H1 (cell line): ENCODE measurements at regions not wholly inside any gene's neighbourhood (a gene's known extent, or its start where the extent isn't known, plus 50 kb on each side); places are given as distances from the start of the nearest gene placed in this dataset.

ENCODE experiments used
- CTCF ChIA-PET: fragments of 300-600 bp; sonication (Branson Sonifier 250); formaldehyde crosslinking; loops from one replicate; lab custom pipeline; 2021; ENCODE audit not compliant: partially characterized antibody; lab: Charles Lee
- POLR2A ChIA-PET: fragments of 300-600 bp; sonication (Branson Sonifier 250); formaldehyde crosslinking; loops from one replicate; lab custom pipeline; 2021; ENCODE audit warnings: inconsistent platforms; ENCODE audit not compliant: partially characterized antibody; lab: Charles Lee
- DNase-seq, 2 experiments: peaks; one replicate each; pipeline versions ENCODE4 v3.0.0 to v3.0.0-alpha.2; 2010 to 2022; ENCODE audit warnings: low spot score in 2 of 2, low read depth in 1 of 2, mixed read lengths in 1 of 2
- FAIRE-seq: peaks from 2 replicates; lab custom pipeline; 2011; peaks lifted over from hg19 to GRCh38; lab: Jason Lieb, UNC
- H2AFZ ChIP-seq: 2 replicates; pipeline ENCODE4 v1.8.1; 2012; ENCODE audit warnings: low read length, inconsistent platforms
- H2AK5ac ChIP-seq: 2 replicates; pipeline ENCODE4 v1.6.1; 2013; ENCODE audit warnings: low read depth, low read length
- H2BK120ac ChIP-seq: replicated peaks from 2 replicates; pipeline ENCODE3; 2013; ENCODE audit warnings: low read depth, low read length, inconsistent platforms
- H2BK12ac ChIP-seq: 2 replicates; pipeline ENCODE4 v1.6.1; 2013; ENCODE audit warnings: low read depth, low read length
- H2BK15ac ChIP-seq: 2 replicates; pipeline ENCODE4 v1.6.1; 2013; ENCODE audit warnings: low read length
- H2BK20ac ChIP-seq: 2 replicates; pipeline ENCODE4 v1.6.1; 2013; ENCODE audit warnings: low read length
- H2BK5ac ChIP-seq: 2 replicates; pipeline ENCODE4 v1.6.1; 2013; ENCODE audit warnings: low read depth, low read length
- H3K14ac ChIP-seq: 2 replicates; pipeline ENCODE4 v1.6.1; 2013; ENCODE audit warnings: inconsistent platforms; ENCODE audit not compliant: insufficient read length
- H3K18ac ChIP-seq: 2 replicates; pipeline ENCODE4 v1.6.1; 2013; ENCODE audit warnings: low read length; ENCODE audit errors: extremely low read depth
- H3K23ac ChIP-seq: 2 replicates; pipeline ENCODE4 v1.6.1; 2013; ENCODE audit warnings: inconsistent platforms; ENCODE audit not compliant: insufficient read length
- H3K23me2 ChIP-seq: 2 replicates; pipeline ENCODE4 v1.6.1; 2013; ENCODE audit warnings: low read depth, low read length
- H3K27ac ChIP-seq: 2 replicates; pipeline ENCODE4 v1.6.1; 2011; ENCODE audit warnings: low read depth, low read length, inconsistent platforms
- H3K27me3 ChIP-seq, 4 experiments: replicated peaks in 1 of 4; 1 replicate in 1 of 4; 2 replicates in 3 of 4; pipeline versions ENCODE4 v1.6.1 to v1.8.1; 2011 to 2013; ENCODE audit warnings: low read length in 3 of 4, mild to moderate bottlenecking in 3 of 4, inconsistent platforms in 2 of 4, mixed read lengths in 2 of 4, moderate library complexity in 1 of 4; ENCODE audit not compliant: control insufficient read depth in 3 of 4, insufficient read depth in 3 of 4; ENCODE audit errors: extremely low read depth in 1 of 4
- H3K36me3 ChIP-seq, 4 experiments: 2 replicates each; pipeline versions ENCODE4 v1.6.1 to v1.8.1; 2011 to 2013; ENCODE audit warnings: mild to moderate bottlenecking in 4 of 4, low read length in 3 of 4, moderate library complexity in 2 of 4, control low read depth in 1 of 4, inconsistent platforms in 1 of 4; ENCODE audit not compliant: insufficient read depth in 4 of 4, control insufficient read depth in 2 of 4
- H3K4ac ChIP-seq: replicated peaks from 2 replicates; pipeline ENCODE3; 2013; ENCODE audit warnings: low read length, low read depth, mixed read lengths, inconsistent platforms; ENCODE audit not compliant: insufficient read length
- H3K4me1 ChIP-seq, 4 experiments: replicated peaks in 1 of 4; 1 replicate in 1 of 4; 2 replicates in 3 of 4; pipeline versions ENCODE4 v1.6.1 to v1.8.1; 2011 to 2013; ENCODE audit warnings: low read length in 3 of 4, inconsistent platforms in 2 of 4, mixed read lengths in 1 of 4; ENCODE audit not compliant: insufficient read depth in 4 of 4, control insufficient read depth in 3 of 4
- H3K4me2 ChIP-seq, 2 experiments: 2 replicates each; pipeline versions ENCODE4 v1.6.1 to v1.8.1; 2011 to 2013; ENCODE audit warnings: low read depth in 2 of 2, low read length in 2 of 2, control low read depth in 1 of 2, inconsistent platforms in 1 of 2, mild to moderate bottlenecking in 1 of 2; ENCODE audit not compliant: insufficient read depth in 1 of 2
- H3K4me3 ChIP-seq, 4 experiments: fragments of 200-600, 300-600 bp in 1 of 4; sonication (generic), shearing (Covaris generic), sonication (Bioruptor Twin) in 1 of 4; 2 replicates each; pipeline versions ENCODE4 v1.5.1 to v1.8.1; 2011 to 2016; ENCODE audit warnings: low read length in 4 of 4, low read depth in 3 of 4, control low read depth in 2 of 4, inconsistent platforms in 2 of 4, mild to moderate bottlenecking in 2 of 4, mixed read lengths in 1 of 4, moderate library complexity in 1 of 4; ENCODE audit not compliant: insufficient read depth in 2 of 4; ENCODE audit errors: extremely low read depth in 1 of 4
- H3K56ac ChIP-seq: replicated peaks from 2 replicates; pipeline ENCODE3; 2013; ENCODE audit warnings: low read depth, mild to moderate bottlenecking, mixed read lengths, low read length, inconsistent platforms; ENCODE audit not compliant: insufficient read length
- H3K79me1 ChIP-seq: 2 replicates; pipeline ENCODE4 v1.6.1; 2013; ENCODE audit warnings: low read depth, low read length, control low read depth
- H3K79me2 ChIP-seq, 2 experiments: 2 replicates each; pipeline versions ENCODE4 v1.6.1 to v1.8.1; 2012 to 2013; ENCODE audit warnings: low read length in 2 of 2, mild to moderate bottlenecking in 2 of 2, inconsistent platforms in 1 of 2; ENCODE audit not compliant: insufficient read depth in 2 of 2, control insufficient read depth in 1 of 2
- H3K9ac ChIP-seq, 4 experiments: replicated peaks in 1 of 4; 1 replicate in 1 of 4; 2 replicates in 3 of 4; pipeline versions ENCODE4 v1.6.1 to v1.8.1; 2011 to 2013; ENCODE audit warnings: low read depth in 3 of 4, low read length in 3 of 4, control low read depth in 2 of 4, mild to moderate bottlenecking in 2 of 4, moderate library complexity in 2 of 4, inconsistent platforms in 1 of 4; ENCODE audit errors: extremely low read depth in 1 of 4
- H3K9me3 ChIP-seq, 2 experiments: 2 replicates each; pipeline versions ENCODE4 v1.6.1 to v1.8.1; 2012 to 2013; ENCODE audit warnings: mild to moderate bottlenecking in 2 of 2, moderate library complexity in 2 of 2, control low read depth in 1 of 2, inconsistent platforms in 1 of 2, low read depth in 1 of 2, low read length in 1 of 2, mixed read lengths in 1 of 2; ENCODE audit not compliant: insufficient read depth in 2 of 2
- H4K20me1 ChIP-seq, 2 experiments: replicated peaks in 1 of 2; 2 replicates each; pipeline versions ENCODE3 to v1.8.1; 2011 to 2013; ENCODE audit warnings: inconsistent platforms in 2 of 2, low read length in 2 of 2, mild to moderate bottlenecking in 1 of 2; ENCODE audit not compliant: insufficient read depth in 2 of 2, control insufficient read depth in 1 of 2
- H4K5ac ChIP-seq: 2 replicates; pipeline ENCODE4 v1.6.1; 2013; ENCODE audit warnings: low read length, low read depth, mixed read lengths, inconsistent platforms; ENCODE audit not compliant: insufficient read length
- H4K8ac ChIP-seq: 2 replicates; pipeline ENCODE4 v1.8.0; 2013; ENCODE audit warnings: mild to moderate bottlenecking, moderate library complexity, low read length, inconsistent platforms; ENCODE audit not compliant: insufficient read depth; ENCODE audit errors: extremely low read depth
- H4K91ac ChIP-seq: replicated peaks from 2 replicates; pipeline ENCODE3; 2013; ENCODE audit warnings: low read length, mixed read lengths, inconsistent platforms; ENCODE audit not compliant: insufficient read length
- ASH2L ChIP-seq: fragments of 200-600, 300-600 bp; sonication (generic); IDR thresholded peaks from one replicate; pipeline ENCODE4 v1.7.1; 2017; ENCODE audit warnings: low read length
- BCL11A ChIP-seq, 2 experiments: IDR thresholded peaks; one replicate each; pipeline ENCODE4 v1.6.1; 2011; ENCODE audit warnings: low read depth in 2 of 2, low read length in 2 of 2, mild to moderate bottlenecking in 2 of 2
- CEBPB ChIP-seq: IDR thresholded peaks from 2 replicates; pipeline ENCODE4 v1.6.1; 2012; ENCODE audit warnings: low read depth, low read length
- HDAC2 ChIP-seq, 2 experiments: fragments of 300-600 bp in 1 of 2; sonication (generic) in 1 of 2; IDR thresholded peaks; 2 replicates each; pipeline ENCODE4 v1.6.1; 2011 to 2012; ENCODE audit warnings: low read depth in 2 of 2, low read length in 2 of 2, mild to moderate bottlenecking in 2 of 2, moderate library complexity in 2 of 2, borderline replicate concordance in 1 of 2, inconsistent platforms in 1 of 2
- KDM4A ChIP-seq: IDR thresholded peaks from one replicate; pipeline ENCODE4 v1.7.1; 2012; ENCODE audit warnings: low read depth, mild to moderate bottlenecking, moderate library complexity, low read length, inconsistent platforms; ENCODE audit not compliant: severe bottlenecking
- NANOG ChIP-seq: IDR thresholded peaks from 2 replicates; pipeline ENCODE4 v1.6.1; 2011; ENCODE audit warnings: low read length, low read depth, mild to moderate bottlenecking, inconsistent platforms; ENCODE audit not compliant: insufficient read depth, poor library complexity, severe bottlenecking
- RXRA ChIP-seq: IDR thresholded peaks from 2 replicates; pipeline ENCODE4 v1.6.1; 2011; ENCODE audit warnings: low read depth, mild to moderate bottlenecking, low read length, moderate library complexity; ENCODE audit not compliant: insufficient read depth
- SAP30 ChIP-seq: fragments of 300-600 bp; sonication (generic); IDR thresholded peaks from 2 replicates; pipeline ENCODE4 v1.7.1; 2012; ENCODE audit warnings: low read length, moderate library complexity, mild to moderate bottlenecking, inconsistent platforms; ENCODE audit not compliant: insufficient read depth, insufficient replicate concordance
- SRF ChIP-seq: IDR thresholded peaks from 2 replicates; pipeline ENCODE4 v1.6.1; 2011; ENCODE audit warnings: mild to moderate bottlenecking, low read depth, low read length, moderate library complexity
- TBP ChIP-seq: IDR thresholded peaks from 2 replicates; pipeline ENCODE4 v1.6.1; 2011; ENCODE audit warnings: low read depth, low read length, improper control_type of control experiment
- TCF12 ChIP-seq: IDR thresholded peaks from 2 replicates; pipeline ENCODE4 v1.6.1; 2011; ENCODE audit warnings: low read depth, mild to moderate bottlenecking, low read length
- YY1 ChIP-seq: IDR thresholded peaks from 2 replicates; pipeline ENCODE4 v1.6.1; 2011; ENCODE audit warnings: low read depth, mild to moderate bottlenecking, low read length
- WGBS, 2 experiments: shearing (Covaris generic) in 1 of 2; methylation state at CpG; one replicate each; pipeline versions ENCODE4 v1.1.6 to v1.1.7; 2013 to 2015; ENCODE audit warnings: low lambda C conversion rate in 2 of 2, mixed read lengths in 2 of 2, inconsistent platforms in 1 of 2, low coverage in 1 of 2, missing lambda C conversion rate in 1 of 2; ENCODE audit not compliant: insufficient replicate concordance in 2 of 2, insufficient coverage in 1 of 2, insufficient read length in 1 of 2; ENCODE audit errors: extremely low coverage in 1 of 2, missing lambda C conversion rate in 1 of 2; 5-methylcytosine and 5-hydroxymethylcytosine counted together
- TF ChIP-seq, protein P1 (sequence below): IDR thresholded peaks from 2 replicates; pipeline ENCODE4 v1.6.1; 2012; ENCODE audit warnings: low read length, inconsistent platforms

DNA sequence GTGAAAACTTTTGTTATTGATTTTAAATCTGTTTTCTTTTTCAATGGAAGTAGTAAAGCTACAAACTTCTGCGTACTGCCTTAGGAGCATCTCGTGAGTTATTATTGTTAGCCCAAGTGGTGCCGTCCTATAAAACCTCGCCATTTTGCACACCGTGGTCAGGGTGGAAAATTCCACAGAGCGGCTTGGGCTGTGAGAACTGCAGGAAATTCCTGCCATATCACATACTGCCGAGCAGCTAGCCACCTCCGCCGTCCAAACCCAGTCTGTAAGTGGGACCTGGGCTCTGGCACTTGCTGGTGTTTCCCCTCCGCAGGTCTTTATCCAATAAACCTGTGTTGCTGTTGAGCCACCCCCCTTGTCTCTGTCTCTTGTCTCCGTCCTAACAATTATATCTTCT, 88.0 kb upstream of the POU2AF2 start:
- 87% methylated on average over 11 of the region's 11 CpGs; no CpG with 5 or more reads in 1 of the 2 experiments for WGBS, 2 experiments
- H2BK20ac ChIP-seq, result no peak overlapping the region
- H3K23ac ChIP-seq, result no peak overlapping the region
- no peaks in the 10 kb centered on the region for H3K23me2 ChIP-seq
- H3K79me2 ChIP-seq, result no peaks in the 10 kb centered on the region
- no peak overlapping the region for H2BK12ac ChIP-seq
- H3K27me3 ChIP-seq, result no peaks in the 10 kb centered on the region
- no peak overlapping the region for H4K91ac ChIP-seq
- H4K5ac ChIP-seq, result no peak overlapping the region
- no peak overlapping the region for H3K56ac ChIP-seq
- no peak overlapping the region for H2BK120ac ChIP-seq
- no peak overlapping the region for H3K4me3 ChIP-seq
- no peak for DNase-seq
- no peak overlapping the region for H2BK5ac ChIP-seq
- POLR2A ChIA-PET, result no interaction called here
- no peak overlapping the region for H2BK15ac ChIP-seq
- no peak for FAIRE-seq
- no peak overlapping the region for H2AK5ac ChIP-seq
- no peak overlapping the region for H3K18ac ChIP-seq
- no peaks in the 10 kb centered on the region for H3K4me1 ChIP-seq
- H3K9me3 ChIP-seq, result no peaks in the 10 kb centered on the region
- no peaks in the 10 kb centered on the region for H3K79me1 ChIP-seq
- H2AFZ ChIP-seq, result no peak overlapping the region
- H3K4ac ChIP-seq, result no peak overlapping the region
- H3K9ac ChIP-seq, result no peak overlapping the region
- H3K27ac ChIP-seq, result no peak overlapping the region
- no peak overlapping the region for H3K14ac ChIP-seq
- CTCF ChIA-PET, result interaction anchor here (0.6 to 0.7 kb wide), 2 partner anchors 40 to 797 kb away, joined by 3 read pairs; no protein-coding TSS in a partner anchor
- no peaks in the 10 kb centered on the region for H3K36me3 ChIP-seq
- no peaks in the 10 kb centered on the region for H4K20me1 ChIP-seq
- no peak overlapping the region for H4K8ac ChIP-seq
- no peak overlapping the region for H3K4me2 ChIP-seq
- TF ChIP-seq SAP30 (no peak), HDAC2 (IDR thresholded peaks at IDR 0.05; ENCODE audit: borderline replicate concordance in 1 of 2, low read depth in 2 of 2, low read length in 2 of 2) (no peak), NANOG (no peak), TCF12 (no peak), RXRA (no peak), TBP (no peak), SRF (no peak), YY1 (no peak), BCL11A (IDR thresholded peaks at IDR 0.05; ENCODE audit: low read depth in 2 of 2, low read length in 2 of 2) (no peak), KDM4A (no peak), ASH2L (no peak), CEBPB (no peak)
- TF ChIP-seq, protein P1, sequence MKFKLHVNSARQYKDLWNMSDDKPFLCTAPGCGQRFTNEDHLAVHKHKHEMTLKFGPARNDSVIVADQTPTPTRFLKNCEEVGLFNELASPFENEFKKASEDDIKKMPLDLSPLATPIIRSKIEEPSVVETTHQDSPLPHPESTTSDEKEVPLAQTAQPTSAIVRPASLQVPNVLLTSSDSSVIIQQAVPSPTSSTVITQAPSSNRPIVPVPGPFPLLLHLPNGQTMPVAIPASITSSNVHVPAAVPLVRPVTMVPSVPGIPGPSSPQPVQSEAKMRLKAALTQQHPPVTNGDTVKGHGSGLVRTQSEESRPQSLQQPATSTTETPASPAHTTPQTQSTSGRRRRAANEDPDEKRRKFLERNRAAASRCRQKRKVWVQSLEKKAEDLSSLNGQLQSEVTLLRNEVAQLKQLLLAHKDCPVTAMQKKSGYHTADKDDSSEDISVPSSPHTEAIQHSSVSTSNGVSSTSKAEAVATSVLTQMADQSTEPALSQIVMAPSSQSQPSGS, result no peak
